HCT116 (cell line): ENCODE measurements at regions not wholly inside any gene's neighbourhood (a gene's known extent, or its start where the extent isn't known, plus 50 kb on each side); places are given as distances from the start of the nearest gene placed in this dataset.

Experiments
- ATAC-seq: fragments of 200-7000 bp; cut with Tn5 transposase; 2 replicates; pipeline ENCODE4 v1.9.1; 2020; ENCODE audit warnings: mild to moderate bottlenecking, moderate library complexity
- BruUV-seq: library from RNA; stranded (reverse); fragments of 400-500 nt; replicated peaks from 2 replicates; lab custom pipeline; 2021; lab: Mats Ljungman, UMichigan
- CTCF ChIA-PET: fragments of 300-600 bp; sonication (Branson Sonifier 250); formaldehyde crosslinking; loops from one replicate; lab custom pipeline; 2021; ENCODE audit warnings: antibody characterized with exemption; lab: Charles Lee
- POLR2A ChIA-PET: fragments of 300-600, 350-600 bp; sonication (Branson Sonifier 250); formaldehyde crosslinking; loops from one replicate; lab custom pipeline; 2021; ENCODE audit warnings: antibody characterized with exemption; lab: Charles Lee
- RAD21 ChIA-PET, 2 experiments: fragments of 300-600 bp; sonication (Branson Sonifier 250); formaldehyde crosslinking; loops; one replicate each; lab custom pipeline; 2023; ENCODE audit warnings: low total read pairs in 2 of 2; ENCODE audit not compliant: uncharacterized antibody in 2 of 2, unreplicated experiment in 2 of 2, low non-redundant PET in 1 of 2; lab: Charles Lee
- DNase-seq: peaks from one replicate; pipeline ENCODE4 v3.0.0-alpha.2; 2010; ENCODE audit warnings: low read depth, low spot score
- H2AFZ ChIP-seq: fragments of 200-600 bp; shearing (Covaris generic), sonication (generic); 2 replicates; pipeline ENCODE4 v1.6.1; 2017; ENCODE audit warnings: low read depth, mixed run types, mixed read lengths, antibody characterized with exemption, low read length; ENCODE audit not compliant: poor library complexity, severe bottlenecking
- H3K27ac ChIP-seq: 2 replicates; pipeline ENCODE4 v1.5.1; 2012; ENCODE audit warnings: low read depth, low read length
- H3K27me3 ChIP-seq: fragments of 200-600 bp; sonication (generic); 2 replicates; pipeline ENCODE4 v1.6.1; 2016; ENCODE audit warnings: mixed run types, low read length, mixed read lengths; ENCODE audit not compliant: insufficient read depth
- H3K36me3 ChIP-seq, 2 experiments: fragments of 200-500 bp in 1 of 2; fragments of 200-600 bp in 1 of 2; sonication (Bioruptor generic) in 1 of 2; sonication (generic) in 1 of 2; 2 replicates each; pipeline versions ENCODE4 v1.5.1 to v1.6.1; 2014 to 2016; ENCODE audit warnings: low read length in 2 of 2, inconsistent platforms in 1 of 2, mixed read lengths in 1 of 2, mixed run types in 1 of 2; ENCODE audit not compliant: insufficient read depth in 2 of 2, control insufficient read depth in 1 of 2
- H3K4me1 ChIP-seq, 2 experiments: fragments of 200-600 bp in 1 of 2; sonication (generic) in 1 of 2; 2 replicates each; pipeline versions ENCODE4 v1.5.1 to v1.6.1; 2012 to 2017; ENCODE audit warnings: low read length in 2 of 2, inconsistent platforms in 1 of 2, mild to moderate bottlenecking in 1 of 2, mixed read lengths in 1 of 2, mixed run types in 1 of 2, moderate library complexity in 1 of 2; ENCODE audit not compliant: insufficient read depth in 2 of 2, control insufficient read depth in 1 of 2
- H3K4me2 ChIP-seq: fragments of 200-600 bp; sonication (generic); 2 replicates; pipeline ENCODE4 v1.6.1; 2017; ENCODE audit warnings: mixed run types, low read length, mixed read lengths
- H3K4me3 ChIP-seq, 2 experiments: fragments of 200-600 bp in 1 of 2; sonication (generic) in 1 of 2; replicated peaks in 1 of 2; 2 replicates each; pipeline ENCODE4 v1.5.1; 2011 to 2016; ENCODE audit warnings: low read length in 2 of 2, control low read depth in 1 of 2, low read depth in 1 of 2, mild to moderate bottlenecking in 1 of 2, mixed read lengths in 1 of 2, mixed run types in 1 of 2
- H3K79me2 ChIP-seq: fragments of 200-600 bp; sonication (generic); 2 replicates; pipeline ENCODE4 v1.6.1; 2017; ENCODE audit warnings: mild to moderate bottlenecking, mixed run types, low read length, moderate library complexity, mixed read lengths; ENCODE audit not compliant: insufficient read depth
- H3K9ac ChIP-seq: fragments of 200-600 bp; sonication (generic); 2 replicates; pipeline ENCODE4 v1.6.1; 2016; ENCODE audit warnings: low read length, mixed read lengths
- H3K9me2 ChIP-seq: fragments of 200-600 bp; sonication (generic), shearing (Covaris generic); 2 replicates; pipeline ENCODE4 v1.6.1; 2017; ENCODE audit warnings: mixed run types, mild to moderate bottlenecking, moderate library complexity; ENCODE audit not compliant: insufficient read depth
- H3K9me3 ChIP-seq, 2 experiments: fragments of 200-500 bp in 1 of 2; fragments of 200-600 bp in 1 of 2; sonication (Bioruptor generic) in 1 of 2; sonication (generic) in 1 of 2; 2 replicates each; pipeline ENCODE4 v1.6.1; 2014 to 2017; ENCODE audit warnings: low read length in 2 of 2, mixed read lengths in 2 of 2, inconsistent platforms in 1 of 2, low read depth in 1 of 2, mild to moderate bottlenecking in 1 of 2, mixed run types in 1 of 2, moderate library complexity in 1 of 2; ENCODE audit not compliant: control insufficient read depth in 1 of 2, insufficient read depth in 1 of 2
- H4K20me1 ChIP-seq: fragments of 200-600 bp; sonication (generic), shearing (Covaris generic); 2 replicates; pipeline ENCODE4 v1.6.1; 2017; ENCODE audit warnings: mixed run types, mild to moderate bottlenecking, moderate library complexity; ENCODE audit not compliant: insufficient read depth
- CBX3 ChIP-seq: IDR thresholded peaks from 2 replicates; pipeline ENCODE4 v1.6.1; 2012; ENCODE audit warnings: low read depth
- CEBPB ChIP-seq: IDR thresholded peaks from 2 replicates; pipeline ENCODE4 v1.6.1; 2012; ENCODE audit warnings: low read depth
- FOSL1 ChIP-seq: IDR thresholded peaks from 2 replicates; pipeline ENCODE4 v1.6.1; 2012; ENCODE audit warnings: low read depth
- JUND ChIP-seq: IDR thresholded peaks from 2 replicates; pipeline ENCODE4 v1.6.1; 2012
- SIN3A ChIP-seq: IDR thresholded peaks from 2 replicates; pipeline ENCODE4 v1.6.1; 2012; ENCODE audit warnings: low read depth
- ZBTB33 ChIP-seq: IDR thresholded peaks from 2 replicates; pipeline ENCODE4 v1.6.1; 2011; ENCODE audit warnings: mild to moderate bottlenecking, low read length, moderate library complexity; ENCODE audit not compliant: insufficient replicate concordance; ENCODE audit errors: extremely low read depth
- intact Hi-C: fragments of 100-400 bp; cut with micrococcal nuclease; formaldehyde crosslinking; loops from 2 replicates; pipeline ENCODE4 v1.10.0; 2022

- no TSS peak for BruUV-seq
- Histone ChIP-seq H3K27me3 (no peaks in the 10 kb centered on the region), H2AFZ (no peak overlapping the region), H3K4me1 (no peaks in the 10 kb centered on the region), H4K20me1 (no peaks in the 10 kb centered on the region), H3K4me3 (no peak overlapping the region), H3K79me2 (no peaks in the 10 kb centered on the region), H3K9me3 (peaks cover 3 to 16% of the 10 kb centered on the region in 2 experiments; a peak in 3 of 4 replicates), H3K27ac (no peak overlapping the region), H3K9me2 (no peaks in the 10 kb centered on the region), H3K4me2 (no peak overlapping the region), H3K36me3 (no peaks in the 10 kb centered on the region), H3K9ac (no peak overlapping the region)
- ChIA-PET POLR2A (no interaction called here), CTCF (no interaction called here), RAD21 (no interaction called here)
- TF ChIP-seq SIN3A (no peak), ZBTB33 (no peak), FOSL1 (no peak)
- ATAC-seq (no peak), DNase-seq (no peak)
- intact Hi-C loops = no loop called here
Observed at GRCh38 chr6:6946206-6947155, 161.3 kb upstream of the RREB1 start.

GRCh38 chr6:6950373-6951145 is 157.2 kb upstream of the RREB1 start:
- no peaks in the 10 kb centered on the region for H3K79me2 ChIP-seq
- no peak overlapping the region for H3K9ac ChIP-seq
- TF ChIP-seq JUND (no peak), FOSL1 (no peak), CEBPB (0 out of 2 replicates have a peak, but pooled peaks have one; percentile 14), CBX3 (peak; percentile 78; the same call in 1 of the 2 replicates)
- H3K36me3 ChIP-seq = no peaks in the 10 kb centered on the region
- H3K4me2 ChIP-seq = no peak overlapping the region
- no peak overlapping the region for H3K27ac ChIP-seq
- peaks cover 3 to 21% of the 10 kb centered on the region in 2 experiments; a peak in 3 of 4 replicates for H3K9me3 ChIP-seq
- no peak for DNase-seq
- H2AFZ ChIP-seq = no peak overlapping the region
- H4K20me1 ChIP-seq = no peaks in the 10 kb centered on the region
- H3K4me1 ChIP-seq = no peaks in the 10 kb centered on the region
- BruUV-seq = no TSS peak
- H3K4me3 ChIP-seq = no peak overlapping the region
- POLR2A ChIA-PET = no interaction called here
- CTCF ChIA-PET = no interaction called here
- H3K27me3 ChIP-seq = no peaks in the 10 kb centered on the region
- no peaks in the 10 kb centered on the region for H3K9me2 ChIP-seq
- ATAC-seq = no peak
- intact Hi-C loops = no loop called here
- RAD21 ChIA-PET = no interaction called here
